CD4-positive, alpha-beta T cell treated with Interleukin-10 for 1 hour (primary cell): ENCODE measurements at regions not wholly inside any gene's neighbourhood (a gene's known extent, or its start where the extent isn't known, plus 50 kb on each side); places are given as distances from the start of the nearest gene placed in this dataset.
"Not testable (repeated sequence)": the region's sequence is repeated elsewhere in the genome, so short reads cannot be mapped to it uniquely, and the experiment has no call there.

ENCODE experiments used
- DNase-seq: peaks from one replicate; pipeline ENCODE4 v3.0.0-alpha.2; 2020

GRCh38 chr19:30856786-30857185 lies 484.6 kb downstream of the ZNF536 start:
- DNase-seq = no peak

- DNase-seq = no peak
Observed at GRCh38 chr19:30856376-30856775, 484.2 kb downstream of the ZNF536 start.

GRCh38 chr19:30855442-30855841 lies 483.3 kb downstream of the ZNF536 start:
- DNase-seq = no peak

GRCh38 chr19:30854661-30855060 lies 482.5 kb downstream of the ZNF536 start:
- DNase-seq = no peak

GRCh38 chr19:30854207-30854606 lies 482.0 kb downstream of the ZNF536 start:
- DNase-seq = no peak

- DNase-seq = no peak
Observed at GRCh38 chr19:30853036-30853435, 480.9 kb downstream of the ZNF536 start.

GRCh38 chr19:30852168-30852567 lies 480.0 kb downstream of the ZNF536 start:
- no peak for DNase-seq

GRCh38 chr19:30851646-30852045 lies 479.5 kb downstream of the ZNF536 start:
- DNase-seq = no peak

- no peak for DNase-seq
Observed at GRCh38 chr19:30848636-30849425, 476.6 kb downstream of the ZNF536 start.

- no peak for DNase-seq
Observed at GRCh38 chr19:30846102-30846501, 473.9 kb downstream of the ZNF536 start.

GRCh38 chr19:30842926-30843325 lies 470.7 kb downstream of the ZNF536 start:
- no peak for DNase-seq

GRCh38 chr19:30841934-30842333 lies 469.8 kb downstream of the ZNF536 start:
- DNase-seq = no peak

- no peak for DNase-seq
Observed at GRCh38 chr19:30830875-30831274, 458.7 kb downstream of the ZNF536 start.

GRCh38 chr19:30825505-30825904 lies 453.3 kb downstream of the ZNF536 start:
- not testable (repeated sequence) for DNase-seq

- no peak for DNase-seq
Observed at GRCh38 chr19:30824809-30825208, 452.6 kb downstream of the ZNF536 start.

GRCh38 chr19:30817965-30818567 lies 445.9 kb downstream of the ZNF536 start:
- no peak for DNase-seq

- no peak for DNase-seq
Observed at GRCh38 chr19:30817197-30817596, 445.0 kb downstream of the ZNF536 start.

- DNase-seq = no peak
Observed at GRCh38 chr19:30815889-30816580, 443.9 kb downstream of the ZNF536 start.

GRCh38 chr19:30812099-30812678 lies 440.0 kb downstream of the ZNF536 start:
- DNase-seq = no peak

- no peak for DNase-seq
Observed at GRCh38 chr19:30811397-30812098, 439.4 kb downstream of the ZNF536 start.

GRCh38 chr19:30810726-30811125 lies 438.5 kb downstream of the ZNF536 start:
- no peak for DNase-seq

GRCh38 chr19:30807278-30807677 lies 435.1 kb downstream of the ZNF536 start:
- DNase-seq = no peak

- no peak for DNase-seq
Observed at GRCh38 chr19:30806311-30806710, 434.1 kb downstream of the ZNF536 start.
